ENCODE measurements at regions not wholly inside any gene's neighbourhood (a gene's known extent, or its start where the extent isn't known, plus 50 kb on each side); places are given as distances from the start of the nearest gene placed in this dataset.

DNA sequence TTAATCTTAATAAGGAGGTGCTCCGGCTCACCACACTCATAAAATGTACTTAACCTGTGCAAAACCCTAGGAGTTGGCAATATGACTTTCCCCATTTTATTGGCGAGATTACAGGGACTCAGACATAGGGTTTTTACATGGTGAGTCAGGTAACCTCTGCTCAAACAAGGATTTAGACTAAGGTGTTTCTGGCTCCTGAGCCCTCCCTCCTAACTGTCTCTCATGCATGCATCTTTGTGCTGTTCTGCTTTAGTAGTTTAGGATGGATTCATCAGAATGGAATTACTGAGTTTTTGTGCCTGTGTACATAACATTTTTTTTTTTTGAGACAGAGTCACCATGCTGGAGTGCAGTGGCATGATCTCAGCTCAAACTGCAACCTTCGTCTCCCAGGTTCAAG is 993.3 kb upstream of the TMEM132C start:
- TF ChIP-seq, protein P1, sequence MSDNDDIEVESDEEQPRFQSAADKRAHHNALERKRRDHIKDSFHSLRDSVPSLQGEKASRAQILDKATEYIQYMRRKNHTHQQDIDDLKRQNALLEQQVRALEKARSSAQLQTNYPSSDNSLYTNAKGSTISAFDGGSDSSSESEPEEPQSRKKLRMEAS (IDR thresholded peaks at IDR 0.05; ENCODE audit: insufficient read depth, insufficient read length), result no peak
- no peak for TF ChIP-seq EZH2 (IDR thresholded peaks at IDR 0.05; ENCODE audit: borderline replicate concordance, low read depth, low read length, severe bottlenecking)

All from endothelial cell of umbilical vein (primary cell).